ENCODE measurements at regions not wholly inside any gene's neighbourhood (a gene's known extent, or its start where the extent isn't known, plus 50 kb on each side); places are given as distances from the start of the nearest gene placed in this dataset.

- 58% methylated on average over 4 of the region's 4 CpGs for WGBS
- ATAC-seq, result no peak
- intact Hi-C loops (cut with DNase I), result no loop called here
- Histone ChIP-seq H3K27ac (ENCODE audit: low read length) (no peak overlapping the region), H3K4me3 (ENCODE audit: low read length) (no peak overlapping the region), H3K27me3 (ENCODE audit: control insufficient read depth, insufficient read depth) (no peaks in the 10 kb centered on the region), H3K9me3 (ENCODE audit: control insufficient read depth, low read length) (no peaks in the 10 kb centered on the region), H3K4me1 (ENCODE audit: control insufficient read depth, insufficient read depth, low read length) (no peaks in the 10 kb centered on the region)
- no peak for DNase-seq
Observed at GRCh38 chr18:38025433-38026038, 459.9 kb upstream of the CELF4 start.

GRCh38 chr18:38023871-38024270, 458.3 kb upstream of the CELF4 start:
- Histone ChIP-seq H3K9me3 (ENCODE audit: control insufficient read depth, low read length) (no peaks in the 10 kb centered on the region), H3K27me3 (ENCODE audit: control insufficient read depth, insufficient read depth) (no peaks in the 10 kb centered on the region), H3K27ac (ENCODE audit: low read length) (no peak overlapping the region), H3K4me3 (ENCODE audit: low read length) (no peak overlapping the region), H3K4me1 (ENCODE audit: control insufficient read depth, insufficient read depth, low read length) (no peaks in the 10 kb centered on the region)
- ATAC-seq (no peak), DNase-seq (no peak)
- intact Hi-C loops (cut with DNase I), result no loop called here
- WGBS, result 84% methylated on average over 2 of the region's 2 CpGs

GRCh38 chr18:38022234-38022633, 456.6 kb upstream of the CELF4 start:
- Histone ChIP-seq H3K4me3 (ENCODE audit: low read length) (no peak overlapping the region), H3K27me3 (ENCODE audit: control insufficient read depth, insufficient read depth) (no peaks in the 10 kb centered on the region), H3K4me1 (ENCODE audit: control insufficient read depth, insufficient read depth, low read length) (no peaks in the 10 kb centered on the region), H3K9me3 (ENCODE audit: control insufficient read depth, low read length) (no peaks in the 10 kb centered on the region), H3K27ac (ENCODE audit: low read length) (no peak overlapping the region)
- WGBS, result 39% methylated on average over 4 of the region's 4 CpGs
- ATAC-seq, result no peak
- no peak for DNase-seq
- intact Hi-C loops (cut with DNase I), result no loop called here

GRCh38 chr18:38019292-38019691, 453.7 kb upstream of the CELF4 start:
- Histone ChIP-seq H3K27ac (ENCODE audit: low read length) (no peak overlapping the region), H3K4me1 (ENCODE audit: control insufficient read depth, insufficient read depth, low read length) (no peaks in the 10 kb centered on the region), H3K27me3 (ENCODE audit: control insufficient read depth, insufficient read depth) (no peaks in the 10 kb centered on the region), H3K4me3 (ENCODE audit: low read length) (no peak overlapping the region), H3K9me3 (ENCODE audit: control insufficient read depth, low read length) (no peaks in the 10 kb centered on the region)
- intact Hi-C loops (cut with DNase I), result no loop called here
- DNase-seq (no peak), ATAC-seq (no peak)
- WGBS, result 39% methylated on average over 2 of the region's 2 CpGs

- ATAC-seq (no peak), DNase-seq (no peak)
- intact Hi-C loops (cut with DNase I), result no loop called here
- no peak overlapping the region for H3K4me3 ChIP-seq (ENCODE audit: low read length)
- no peaks in the 10 kb centered on the region for H3K9me3 ChIP-seq (ENCODE audit: control insufficient read depth, low read length)
- H3K27me3 ChIP-seq (ENCODE audit: control insufficient read depth, insufficient read depth), result no peaks in the 10 kb centered on the region
- H3K4me1 ChIP-seq (ENCODE audit: control insufficient read depth, insufficient read depth, low read length), result no peaks in the 10 kb centered on the region
- H3K27ac ChIP-seq (ENCODE audit: low read length), result no peak overlapping the region
- WGBS, result 75% methylated on average over 4 of the region's 4 CpGs
Observed at GRCh38 chr18:38010971-38011857, 445.6 kb upstream of the CELF4 start.

GRCh38 chr18:38010037-38010436, 444.4 kb upstream of the CELF4 start:
- WGBS, result 80% methylated on average over 2 of the region's 2 CpGs
- Histone ChIP-seq H3K9me3 (ENCODE audit: control insufficient read depth, low read length) (no peaks in the 10 kb centered on the region), H3K4me3 (ENCODE audit: low read length) (no peak overlapping the region), H3K27ac (ENCODE audit: low read length) (no peak overlapping the region), H3K27me3 (ENCODE audit: control insufficient read depth, insufficient read depth) (no peaks in the 10 kb centered on the region), H3K4me1 (ENCODE audit: control insufficient read depth, insufficient read depth, low read length) (no peaks in the 10 kb centered on the region)
- ATAC-seq (no peak), DNase-seq (no peak)
- intact Hi-C loops (cut with DNase I), result no loop called here

- ATAC-seq, result no peak
- Histone ChIP-seq H3K27ac (ENCODE audit: low read length) (no peak overlapping the region), H3K4me3 (ENCODE audit: low read length) (no peak overlapping the region), H3K27me3 (ENCODE audit: control insufficient read depth, insufficient read depth) (no peaks in the 10 kb centered on the region), H3K9me3 (ENCODE audit: control insufficient read depth, low read length) (no peaks in the 10 kb centered on the region), H3K4me1 (ENCODE audit: control insufficient read depth, insufficient read depth, low read length) (no peaks in the 10 kb centered on the region)
- DNase-seq, result no peak
- WGBS, result 26% methylated on average over 1 of the region's 1 CpG
- intact Hi-C loops (cut with DNase I), result no loop called here
Observed at GRCh38 chr18:38009320-38009719, 443.7 kb upstream of the CELF4 start.

GRCh38 chr18:38007676-38008330, 442.2 kb upstream of the CELF4 start:
- no peak overlapping the region for H3K4me3 ChIP-seq (ENCODE audit: low read length)
- intact Hi-C loops (cut with DNase I), result no loop called here
- no peaks in the 10 kb centered on the region for H3K4me1 ChIP-seq (ENCODE audit: control insufficient read depth, insufficient read depth, low read length)
- no peaks in the 10 kb centered on the region for H3K27me3 ChIP-seq (ENCODE audit: control insufficient read depth, insufficient read depth)
- WGBS, result 63% methylated on average over 6 of the region's 6 CpGs
- no peak overlapping the region for H3K27ac ChIP-seq (ENCODE audit: low read length)
- no peaks in the 10 kb centered on the region for H3K9me3 ChIP-seq (ENCODE audit: control insufficient read depth, low read length)
- DNase-seq (no peak), ATAC-seq (no peak)

- intact Hi-C loops (cut with DNase I), result no loop called here
Observed at GRCh38 chr18:38007026-38007425, 441.4 kb upstream of the CELF4 start.

GRCh38 chr18:38006541-38006940, 440.9 kb upstream of the CELF4 start:
- Histone ChIP-seq H3K9me3 (ENCODE audit: control insufficient read depth, low read length) (no peaks in the 10 kb centered on the region), H3K27me3 (ENCODE audit: control insufficient read depth, insufficient read depth) (no peaks in the 10 kb centered on the region), H3K4me1 (ENCODE audit: control insufficient read depth, insufficient read depth, low read length) (no peaks in the 10 kb centered on the region), H3K4me3 (ENCODE audit: low read length) (no peak overlapping the region), H3K27ac (ENCODE audit: low read length) (no peak overlapping the region)
- intact Hi-C loops (cut with DNase I), result no loop called here
- DNase-seq, result no peak
- WGBS, result 42% methylated on average over 2 of the region's 2 CpGs
- no peak for ATAC-seq

More at GRCh38 chr18:38007026-38007425, 441.4 kb upstream of the CELF4 start:
- H3K9me3 ChIP-seq (ENCODE audit: control insufficient read depth, low read length), result no peaks in the 10 kb centered on the region
- no peak for DNase-seq
- no peaks in the 10 kb centered on the region for H3K27me3 ChIP-seq (ENCODE audit: control insufficient read depth, insufficient read depth)
- no peaks in the 10 kb centered on the region for H3K4me1 ChIP-seq (ENCODE audit: control insufficient read depth, insufficient read depth, low read length)
- no peak for ATAC-seq
- no peak overlapping the region for H3K27ac ChIP-seq (ENCODE audit: low read length)
- no peak overlapping the region for H3K4me3 ChIP-seq (ENCODE audit: low read length)

- no peaks in the 10 kb centered on the region for H3K27me3 ChIP-seq (ENCODE audit: control insufficient read depth, insufficient read depth)
- H3K9me3 ChIP-seq (ENCODE audit: control insufficient read depth, low read length), result no peaks in the 10 kb centered on the region
- no peak overlapping the region for H3K27ac ChIP-seq (ENCODE audit: low read length)
- H3K4me3 ChIP-seq (ENCODE audit: low read length), result no peak overlapping the region
- intact Hi-C loops (cut with DNase I), result no loop called here
- H3K4me1 ChIP-seq (ENCODE audit: control insufficient read depth, insufficient read depth, low read length), result no peaks in the 10 kb centered on the region
- DNase-seq (no peak), ATAC-seq (no peak)
- WGBS, result 88% methylated on average over 1 of the region's 1 CpG
Observed at GRCh38 chr18:37997695-37998094, 432.1 kb upstream of the CELF4 start.
